K562 (cell line): ENCODE measurements at regions not wholly inside any gene's neighbourhood (a gene's known extent, or its start where the extent isn't known, plus 50 kb on each side); places are given as distances from the start of the nearest gene placed in this dataset.

Experiments used
- E2F3 ChIP-seq: fragments of 250-450 bp; sonication (Bioruptor Pico); IDR thresholded peaks from 2 replicates; pipeline ENCODE4 v1.4.0; 2020; ENCODE audit warnings: mild to moderate bottlenecking
- NEUROD1 ChIP-seq: fragments of 150-350 bp; IDR thresholded peaks from 2 replicates; pipeline ENCODE4 v1.6.1; 2014; ENCODE audit warnings: borderline replicate concordance, low read length, low read depth; ENCODE audit not compliant: partially characterized antibody
- POLR2B ChIP-seq: fragments of 450-650 bp; IDR thresholded peaks from 2 replicates; pipeline ENCODE4 v1.6.1; 2018; ENCODE audit warnings: low read depth; ENCODE audit not compliant: partially characterized antibody
- RFX5 ChIP-seq: IDR thresholded peaks from 2 replicates; pipeline ENCODE4 v1.6.1; 2011; ENCODE audit warnings: low read depth, mild to moderate bottlenecking, improper control_type of control experiment, low read length
- ZFPM2 ChIP-seq: fragments of 250-450 bp; sonication (Bioruptor Pico); IDR thresholded peaks from 2 replicates; pipeline ENCODE4 v1.5.1; 2022; ENCODE audit warnings: mild to moderate bottlenecking
- ZNF57 ChIP-seq: fragments of 450-650 bp; formaldehyde crosslinking; IDR thresholded peaks from 2 replicates; pipeline ENCODE4 v1.4.0; 2020; ENCODE audit warnings: mild to moderate bottlenecking, moderate library complexity
- microRNA counts: library from miRNA; unstranded; fragments of <30 nt; microRNA quantifications from one replicate; lab custom pipeline; 2016
- microRNA-seq: library from miRNA; unstranded; fragments of <30 nt; microRNA quantifications from one replicate; pipeline ENCODE4, GENCODE V29; 2018; ENCODE audit warnings: borderline microRNAs expressed
- small RNA-seq: library from RNA; depleted of rRNA; stranded (forward); fragments of <200 nt; gene quantifications from one replicate; pipeline ENCODE3, GENCODE V24; 2014
- TF ChIP-seq, protein P1 (sequence below), 3 experiments: fragments of 200-800 bp in 1 of 3; fragments of 250-450 bp in 1 of 3; fragments of 450-650 bp in 1 of 3; sonication (Bioruptor Pico) in 1 of 3; sonication (Bioruptor generic) in 1 of 3; formaldehyde crosslinking in 1 of 3; IDR thresholded peaks; 2 replicates each; pipeline versions ENCODE4 v1.6.1 to v1.8.0; 2016 to 2022; ENCODE audit warnings: mild to moderate bottlenecking in 2 of 3, missing genetic modification characterization in 2 of 3, missing compliant biosample characterization in 1 of 3, moderate library complexity in 1 of 3

GRCh38 chr7:26102176-26102575 lies 49.8 kb upstream of the NFE2L3 start (continued):
- TF ChIP-seq, protein P1, sequence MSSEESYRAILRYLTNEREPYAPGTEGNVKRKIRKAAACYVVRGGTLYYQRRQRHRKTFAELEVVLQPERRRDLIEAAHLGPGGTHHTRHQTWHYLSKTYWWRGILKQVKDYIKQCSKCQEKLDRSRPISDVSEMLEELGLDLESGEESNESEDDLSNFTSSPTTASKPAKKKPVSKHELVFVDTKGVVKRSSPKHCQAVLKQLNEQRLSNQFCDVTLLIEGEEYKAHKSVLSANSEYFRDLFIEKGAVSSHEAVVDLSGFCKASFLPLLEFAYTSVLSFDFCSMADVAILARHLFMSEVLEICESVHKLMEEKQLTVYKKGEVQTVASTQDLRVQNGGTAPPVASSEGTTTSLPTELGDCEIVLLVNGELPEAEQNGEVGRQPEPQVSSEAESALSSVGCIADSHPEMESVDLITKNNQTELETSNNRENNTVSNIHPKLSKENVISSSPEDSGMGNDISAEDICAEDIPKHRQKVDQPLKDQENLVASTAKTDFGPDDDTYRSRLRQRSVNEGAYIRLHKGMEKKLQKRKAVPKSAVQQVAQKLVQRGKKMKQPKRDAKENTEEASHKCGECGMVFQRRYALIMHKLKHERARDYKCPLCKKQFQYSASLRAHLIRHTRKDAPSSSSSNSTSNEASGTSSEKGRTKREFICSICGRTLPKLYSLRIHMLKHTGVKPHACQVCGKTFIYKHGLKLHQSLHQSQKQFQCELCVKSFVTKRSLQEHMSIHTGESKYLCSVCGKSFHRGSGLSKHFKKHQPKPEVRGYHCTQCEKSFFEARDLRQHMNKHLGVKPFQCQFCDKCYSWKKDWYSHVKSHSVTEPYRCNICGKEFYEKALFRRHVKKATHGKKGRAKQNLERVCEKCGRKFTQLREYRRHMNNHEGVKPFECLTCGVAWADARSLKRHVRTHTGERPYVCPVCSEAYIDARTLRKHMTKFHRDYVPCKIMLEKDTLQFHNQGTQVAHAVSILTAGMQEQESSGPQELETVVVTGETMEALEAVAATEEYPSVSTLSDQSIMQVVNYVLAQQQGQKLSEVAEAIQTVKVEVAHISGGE (CRISPR knock-in tag; IDR thresholded peaks at IDR 0.05): no peak
- TF ChIP-seq ZFPM2 (CRISPR knock-in tag) (no peak), POLR2B (no peak), RFX5 (no peak), ZNF57 (CRISPR knock-in tag) (no peak), NEUROD1 (no peak), E2F3 (CRISPR knock-in tag) (no peak)

MicroRNAs in the stretch of these regions (microRNA counts, 767-probe panel; counts per million panel counts)
- microRNA hsa-miR-148a-3p (lab: Ali Mortazavi, UCI): 6,986 counts per million, percentile 96 among the panel's probes with 10 or more counts

Small RNA genes lying in the stretch of these regions (microRNA-seq; reads per million reads assigned to microRNA genes)
- gene MIR148A: 255 reads per million, percentile 86 among the genes with 10 or more reads in this experiment

Small RNA genes lying in the stretch of these regions (small RNA-seq; reads per million reads assigned to genes)
- 8,503 reads per million, percentile 100 among the genes with 10 or more reads in this experiment for gene MIR148A
